GM19035 (cell line): ENCODE measurements at regions not wholly inside any gene's neighbourhood (a gene's known extent, or its start where the extent isn't known, plus 50 kb on each side); places are given as distances from the start of the nearest gene placed in this dataset.
"Not testable (repeated sequence)": the region's sequence is repeated elsewhere in the genome, so short reads cannot be mapped to it uniquely, and the experiment has no call there.

Source experiments
- ATAC-seq: cut with Tn5 transposase; IDR thresholded peaks from one replicate; pipeline ENCODE4 v1.9.1; 2021; ENCODE audit not compliant: unreplicated experiment

- ATAC-seq, result no peak
Observed at GRCh38 chr4:60589425-60589824, 610.7 kb upstream of the ADGRL3 start.

GRCh38 chr4:60590116-60590515, 610.0 kb upstream of the ADGRL3 start:
- ATAC-seq, result no peak

GRCh38 chr4:60605646-60606354, 594.3 kb upstream of the ADGRL3 start:
- ATAC-seq, result no peak

- ATAC-seq, result no peak
Observed at GRCh38 chr4:60611762-60612496, 588.2 kb upstream of the ADGRL3 start.

GRCh38 chr4:60617731-60618130, 582.4 kb upstream of the ADGRL3 start:
- no peak for ATAC-seq

GRCh38 chr4:60619531-60620305, 580.4 kb upstream of the ADGRL3 start:
- no peak for ATAC-seq

- no peak for ATAC-seq
Observed at GRCh38 chr4:60637976-60638375, 562.1 kb upstream of the ADGRL3 start.

- no peak for ATAC-seq
Observed at GRCh38 chr4:60648774-60649173, 551.4 kb upstream of the ADGRL3 start.

GRCh38 chr4:60652933-60653332, 547.2 kb upstream of the ADGRL3 start:
- no peak for ATAC-seq

- ATAC-seq, result no peak
Observed at GRCh38 chr4:60655356-60655755, 544.8 kb upstream of the ADGRL3 start.

GRCh38 chr4:60656171-60656570, 544.0 kb upstream of the ADGRL3 start:
- no peak for ATAC-seq

- ATAC-seq, result no peak
Observed at GRCh38 chr4:60657041-60657440, 543.1 kb upstream of the ADGRL3 start.

GRCh38 chr4:60657807-60658206, 542.3 kb upstream of the ADGRL3 start:
- no peak for ATAC-seq

GRCh38 chr4:60663769-60664168, 536.4 kb upstream of the ADGRL3 start:
- no peak for ATAC-seq

GRCh38 chr4:60682901-60683300, 517.2 kb upstream of the ADGRL3 start:
- no peak for ATAC-seq

- no peak for ATAC-seq
Observed at GRCh38 chr4:60683357-60683756, 516.8 kb upstream of the ADGRL3 start.

GRCh38 chr4:60683973-60684372, 516.2 kb upstream of the ADGRL3 start:
- ATAC-seq, result no peak

GRCh38 chr4:60696062-60696461, 504.1 kb upstream of the ADGRL3 start:
- ATAC-seq, result not testable (repeated sequence)

GRCh38 chr4:60709061-60709460, 491.1 kb upstream of the ADGRL3 start:
- no peak for ATAC-seq

- no peak for ATAC-seq
Observed at GRCh38 chr4:60718874-60719273, 481.3 kb upstream of the ADGRL3 start.

- no peak for ATAC-seq
Observed at GRCh38 chr4:60721685-60722084, 478.4 kb upstream of the ADGRL3 start.

- ATAC-seq, result no peak
Observed at GRCh38 chr4:60723796-60724195, 476.3 kb upstream of the ADGRL3 start.
